K562 (cell line): ENCODE measurements at regions not wholly inside any gene's neighbourhood (a gene's known extent, or its start where the extent isn't known, plus 50 kb on each side); places are given as distances from the start of the nearest gene placed in this dataset.

Experiments
- ATAC-seq: fragments of 200-7000 bp; cut with Tn5 transposase; 3 replicates; pipeline ENCODE4 v1.9.1; 2020; ENCODE audit warnings: moderate library complexity
- BruUV-seq: library from RNA; stranded (reverse); fragments of 400-500 nt; replicated peaks from 2 replicates; lab custom pipeline; 2021; lab: Mats Ljungman, UMichigan
- CTCF ChIA-PET: fragments of 300-600 bp; formaldehyde crosslinking; extraction: SDS; loops from one replicate; lab custom pipeline; 2021; ENCODE audit warnings: low intra/inter-chr PET ratio; lab: Yijun Ruan, JAX
- POLR2A ChIA-PET: fragments of 300-600, 350-650 bp; sonication (Branson Sonifier 250); formaldehyde crosslinking; extraction: SDS; loops from one replicate; lab custom pipeline; 2021; ENCODE audit warnings: antibody characterized with exemption, inconsistent platforms; lab: Yijun Ruan, JAX
- DNase-seq, 4 experiments: peaks; one replicate each; pipeline versions ENCODE4 v3.0.0 to v3.0.0-alpha.2; 2011 to 2018; ENCODE audit warnings: low spot score in 3 of 4, mixed read lengths in 3 of 4; ENCODE audit errors: extremely low read depth in 1 of 4
- FAIRE-seq: peaks from 2 replicates; lab custom pipeline; 2011; peaks lifted over from hg19 to GRCh38; lab: Jason Lieb, UNC
- H2AFZ ChIP-seq: 2 replicates; pipeline ENCODE4 v1.6.0; 2011; ENCODE audit warnings: low read depth, low read length, control low read depth, inconsistent platforms
- H3K27ac ChIP-seq: fragments of 200-600 bp; 3 replicates; pipeline ENCODE4 v1.8.0; 2011; ENCODE audit warnings: low read depth, mild to moderate bottlenecking, control low read depth, inconsistent platforms, low read length, moderate library complexity, mixed read lengths; ENCODE audit errors: extremely low read depth
- H3K27me3 ChIP-seq, 2 experiments: fragments of 300-600 bp in 1 of 2; 2 replicates in 1 of 2; 3 replicates in 1 of 2; pipeline versions ENCODE4 v1.6.0 to v1.8.0; 2011; ENCODE audit warnings: inconsistent platforms in 2 of 2, low read length in 2 of 2, mild to moderate bottlenecking in 1 of 2, mixed read lengths in 1 of 2, moderate library complexity in 1 of 2; ENCODE audit not compliant: control insufficient read depth in 2 of 2, insufficient read depth in 2 of 2
- H3K36me3 ChIP-seq: fragments of 300-600 bp; 3 replicates; pipeline ENCODE4 v1.8.0; 2011; ENCODE audit warnings: mild to moderate bottlenecking, low read length, inconsistent platforms; ENCODE audit not compliant: control insufficient read depth, insufficient read depth
- H3K4me1 ChIP-seq, 2 experiments: fragments of 200-600 bp in 1 of 2; replicated peaks in 1 of 2; 2 replicates in 1 of 2; 3 replicates in 1 of 2; pipeline versions ENCODE4 v1.5.1 to v1.8.0; 2011; ENCODE audit warnings: inconsistent platforms in 2 of 2, low read length in 2 of 2, mild to moderate bottlenecking in 1 of 2, mixed read lengths in 1 of 2, moderate library complexity in 1 of 2; ENCODE audit not compliant: control insufficient read depth in 2 of 2, insufficient read depth in 2 of 2
- H3K4me2 ChIP-seq: 2 replicates; pipeline ENCODE4 v1.6.1; 2011; ENCODE audit warnings: low read length, control low read depth, inconsistent platforms, mixed read lengths; ENCODE audit not compliant: insufficient read depth
- H3K4me3 ChIP-seq: fragments of 200-600 bp; sonication (generic), shearing (Covaris generic); 2 replicates; pipeline ENCODE4 v1.5.1; 2016; ENCODE audit warnings: control low read depth, inconsistent platforms
- H3K79me2 ChIP-seq: fragments of 200-600 bp; 3 replicates; pipeline ENCODE4 v1.8.0; 2011; ENCODE audit warnings: low read length, inconsistent platforms; ENCODE audit not compliant: control insufficient read depth, insufficient read depth
- H3K9ac ChIP-seq, 2 experiments: 2 replicates each; pipeline versions ENCODE4 v1.6.0 to v1.6.1; 2011; ENCODE audit warnings: low read depth in 2 of 2, low read length in 2 of 2, control low read depth in 1 of 2, inconsistent platforms in 1 of 2, mild to moderate bottlenecking in 1 of 2, mixed read lengths in 1 of 2; ENCODE audit not compliant: insufficient read depth in 1 of 2
- H3K9me1 ChIP-seq: one replicate; pipeline ENCODE4 v1.6.0; 2011; ENCODE audit warnings: inconsistent platforms, mild to moderate bottlenecking, low read length, moderate library complexity; ENCODE audit not compliant: control insufficient read depth, insufficient read depth
- H3K9me3 ChIP-seq: replicated peaks from 2 replicates; pipeline ENCODE4 v1.5.1; 2011; ENCODE audit warnings: low read depth, low read length, inconsistent platforms; ENCODE audit not compliant: control insufficient read depth, insufficient read depth
- H4K20me1 ChIP-seq: replicated peaks from 2 replicates; pipeline ENCODE4 v1.6.1; 2011; ENCODE audit warnings: low read length, inconsistent platforms, mixed read lengths; ENCODE audit not compliant: control insufficient read depth, insufficient read depth
- AFF1 ChIP-seq, 2 experiments: fragments of 450-650 bp; IDR thresholded peaks; 2 replicates each; pipeline ENCODE4 v1.6.1; 2018; ENCODE audit warnings: mild to moderate bottlenecking in 2 of 2, low read depth in 1 of 2; ENCODE audit not compliant: partially characterized antibody in 2 of 2
- CTCF ChIP-seq, 3 experiments: IDR thresholded peaks in 2 of 3; conservative IDR thresholded peaks in 1 of 3; 2 replicates each; pipeline ENCODE4 v1.5.1; 2011 to 2012; ENCODE audit warnings: low read length in 3 of 3, mild to moderate bottlenecking in 3 of 3, control low read depth in 2 of 3, improper control_type of control experiment in 1 of 3, inconsistent platforms in 1 of 3, low read depth in 1 of 3, mixed read lengths in 1 of 3, moderate library complexity in 1 of 3; ENCODE audit not compliant: insufficient read depth in 2 of 3
- TRIM24 ChIP-seq, 2 experiments: fragments of 450-650 bp; IDR thresholded peaks; 2 replicates each; pipeline ENCODE4 v1.6.1; 2016
- WGBS: fragments of 100-300 bp; shearing (Covaris generic); methylation state at CpG from one replicate; pipeline ENCODE4 v1.1.6; 2016; ENCODE audit warnings: low coverage, mixed read lengths; ENCODE audit not compliant: insufficient coverage; ENCODE audit errors: missing lambda C conversion rate; 5-methylcytosine and 5-hydroxymethylcytosine counted together
- in situ Hi-C: fragments of 300-500 bp; cut with MboI; formaldehyde crosslinking; loops from 4 replicates; pipeline ENCODE4 v1.15.0; 2018; ENCODE audit warnings: inconsistent platforms, mixed read lengths
- intact Hi-C: fragments of 100-400 bp; cut with micrococcal nuclease; formaldehyde crosslinking; loops from 2 replicates; pipeline ENCODE4 v1.14.2; 2022

DNA sequence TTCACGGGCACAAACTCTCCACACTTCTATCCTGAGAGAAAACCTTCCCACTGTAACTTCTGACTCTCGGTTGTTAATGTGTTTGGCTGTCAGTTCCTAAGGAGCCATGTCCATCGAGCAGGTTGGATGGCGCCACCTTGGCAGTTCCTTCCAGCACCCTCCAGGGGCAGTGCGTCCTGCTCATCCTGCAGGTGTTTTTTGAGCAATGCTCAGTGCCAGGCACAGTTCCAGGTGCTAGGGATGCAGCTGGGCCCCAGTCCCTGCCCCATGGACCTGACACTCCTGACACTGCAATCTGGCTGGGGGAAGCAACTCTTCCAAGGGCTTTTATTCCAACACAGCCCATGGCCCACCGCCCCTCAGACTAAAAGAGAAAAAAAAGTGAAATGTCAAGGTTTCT, 376.4 kb downstream of the PREX1 start:
- H3K79me2 ChIP-seq, result no peaks in the 10 kb centered on the region
- 0% methylated on average over 6 of the region's 6 CpGs for WGBS
- BruUV-seq, result no TSS peak
- ATAC-seq (no peak), FAIRE-seq (no peak), DNase-seq (no peak)
- no peak overlapping the region for H3K4me2 ChIP-seq
- H3K4me1 ChIP-seq, result no peaks in the 10 kb centered on the region
- ChIA-PET POLR2A (no interaction called here), CTCF (no interaction called here)
- no peak for TF ChIP-seq AFF1 (IDR thresholded peaks at IDR 0.05; ENCODE audit: low read depth in 1 of 2, partially characterized antibody in 2 of 2)
- TF ChIP-seq TRIM24 (IDR thresholded peaks at IDR 0.05), result no peak
- TF ChIP-seq CTCF (IDR thresholded peaks at IDR 0.05 in 2 of 3, conservative IDR thresholded peaks at IDR 0.05 in 1 of 3; ENCODE audit: insufficient read depth in 2 of 3, low read depth in 1 of 3, low read length in 3 of 3), result 0 out of 6 replicates have a peak, but pooled peaks of 1 of the 3 experiments have one; percentile 7
- H3K4me3 ChIP-seq, result no peak overlapping the region
- in situ Hi-C loops, result no loop called here
- no peak overlapping the region for H3K27ac ChIP-seq
- no peak overlapping the region for H3K9ac ChIP-seq
- peaks cover 3 to 33% of the 10 kb centered on the region in 2 experiments; a peak in 3 of 5 replicates for H3K27me3 ChIP-seq
- H3K36me3 ChIP-seq, result no peaks in the 10 kb centered on the region
- no peak overlapping the region for H2AFZ ChIP-seq
- H3K9me1 ChIP-seq, result no peaks in the 10 kb centered on the region
- intact Hi-C loops, result no loop called here
- H3K9me3 ChIP-seq, result no peaks in the 10 kb centered on the region
- no peaks in the 10 kb centered on the region; the same call in 1 of the 2 replicates for H4K20me1 ChIP-seq
